Ishikawa (cell line): ENCODE measurements at regions not wholly inside any gene's neighbourhood (a gene's known extent, or its start where the extent isn't known, plus 50 kb on each side); places are given as distances from the start of the nearest gene placed in this dataset.
A peak's percentile ranks its signal among the peaks of the same experiment; 100 is the strongest.

Experiments used
- CEBPB ChIP-seq: IDR thresholded peaks from 2 replicates; pipeline ENCODE4 v1.6.1; 2012
- CREB1 ChIP-seq: IDR thresholded peaks from 2 replicates; pipeline ENCODE4 v1.6.1; 2012; ENCODE audit warnings: low read depth
- EGR1 ChIP-seq: IDR thresholded peaks from 2 replicates; pipeline ENCODE4 v1.6.1; 2012
- EP300 ChIP-seq: IDR thresholded peaks from 2 replicates; pipeline ENCODE4 v1.6.1; 2012; ENCODE audit warnings: borderline replicate concordance
- FOXM1 ChIP-seq: IDR thresholded peaks from 2 replicates; pipeline ENCODE4 v1.6.1; 2012; ENCODE audit warnings: low read depth, borderline replicate concordance
- NFIC ChIP-seq: IDR thresholded peaks from 2 replicates; pipeline ENCODE4 v1.6.1; 2012
- RAD21 ChIP-seq: IDR thresholded peaks from 2 replicates; pipeline ENCODE4 v1.6.1; 2012; ENCODE audit warnings: low read depth
- TAF1 ChIP-seq: IDR thresholded peaks from 2 replicates; pipeline ENCODE4 v1.6.1; 2012; ENCODE audit warnings: low read depth, mild to moderate bottlenecking
- TCF12 ChIP-seq: IDR thresholded peaks from 2 replicates; pipeline ENCODE4 v1.6.1; 2012; ENCODE audit warnings: low read depth
- TEAD4 ChIP-seq: IDR thresholded peaks from 2 replicates; pipeline ENCODE4 v1.6.1; 2012
- YY1 ChIP-seq: IDR thresholded peaks from 2 replicates; pipeline ENCODE4 v1.6.1; 2012; ENCODE audit warnings: low read depth
- ZBTB7A ChIP-seq: IDR thresholded peaks from 2 replicates; pipeline ENCODE4 v1.6.1; 2012; ENCODE audit warnings: low read depth
- TF ChIP-seq, protein P1 (sequence below): IDR thresholded peaks from 2 replicates; pipeline ENCODE4 v1.6.1; 2012
- TF ChIP-seq, protein P2 (sequence below): IDR thresholded peaks from 2 replicates; pipeline ENCODE4 v1.6.1; 2012; ENCODE audit warnings: low read depth, mild to moderate bottlenecking
- TF ChIP-seq, protein P3 (sequence below): IDR thresholded peaks from 2 replicates; pipeline ENCODE4 v1.6.1; 2012

DNA sequence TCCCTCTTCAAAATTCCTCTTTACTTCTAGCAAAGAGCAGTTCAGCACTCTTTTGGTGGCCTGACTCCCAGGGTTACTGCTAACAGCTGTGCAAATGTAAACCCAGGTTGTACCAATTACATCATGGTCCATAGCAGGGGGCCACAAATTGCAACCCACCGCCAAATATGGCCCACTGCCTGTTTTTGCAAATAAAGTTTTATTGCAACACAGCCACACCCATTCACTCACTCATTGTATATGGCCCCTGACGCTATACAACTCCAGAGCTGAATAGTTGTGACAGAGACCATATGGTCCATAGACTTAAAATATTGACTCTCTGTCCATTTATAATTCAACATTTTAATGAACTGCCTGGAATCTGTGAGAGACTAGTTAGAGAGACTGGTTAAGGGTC, 233.4 kb downstream of the NFATC2 start:
- no peak for TF ChIP-seq FOXM1
- TF ChIP-seq TCF12: no peak
- no peak for TF ChIP-seq TEAD4
- TF ChIP-seq TAF1: no peak

DNA sequence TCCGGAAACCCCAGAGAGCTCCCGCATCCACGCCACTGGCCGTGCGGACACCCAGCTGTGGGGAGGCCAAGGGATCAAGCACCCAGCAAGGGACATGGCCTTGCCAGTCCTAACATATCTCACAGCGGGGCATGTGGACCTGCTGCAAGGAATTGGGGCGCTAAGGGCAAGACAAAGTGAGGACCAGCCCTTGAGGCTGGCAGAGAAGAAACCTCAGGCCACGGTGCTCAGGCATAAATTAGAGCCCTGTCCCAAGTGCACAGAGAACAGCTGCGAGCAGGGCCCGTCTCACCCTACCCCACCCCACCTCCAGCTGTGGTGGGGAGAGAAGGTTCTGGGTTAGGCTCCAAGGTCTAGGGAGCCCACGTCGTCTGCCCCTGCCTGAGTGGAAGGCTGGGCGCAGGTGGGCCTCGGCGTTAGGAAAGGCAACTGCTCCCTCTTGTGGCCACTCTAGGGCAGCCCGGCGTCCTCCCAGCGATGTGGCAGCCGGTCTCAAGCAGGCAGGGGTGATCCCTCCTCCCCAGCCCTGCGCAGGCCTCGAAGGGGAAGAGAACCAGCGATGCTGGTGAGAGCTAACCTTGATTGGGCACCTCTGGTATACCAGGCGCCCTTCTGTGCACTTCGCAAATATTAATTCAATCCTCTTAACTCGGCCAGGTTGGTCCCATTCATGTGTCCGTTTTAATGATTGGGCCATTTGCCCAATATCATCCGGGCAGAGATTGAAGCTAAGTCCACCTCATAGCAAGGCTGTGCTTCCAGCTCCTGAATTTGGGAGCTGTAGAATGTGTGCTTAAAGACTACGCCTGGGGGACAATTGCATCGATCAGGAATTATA, 235.8 kb downstream of the NFATC2 start:
- TF ChIP-seq TEAD4 (no peak), RAD21 (peak; percentile 94)
- TF ChIP-seq, protein P1, sequence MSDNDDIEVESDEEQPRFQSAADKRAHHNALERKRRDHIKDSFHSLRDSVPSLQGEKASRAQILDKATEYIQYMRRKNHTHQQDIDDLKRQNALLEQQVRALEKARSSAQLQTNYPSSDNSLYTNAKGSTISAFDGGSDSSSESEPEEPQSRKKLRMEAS: 0 out of 2 replicates have a peak, but pooled peaks have one; percentile 39

DNA sequence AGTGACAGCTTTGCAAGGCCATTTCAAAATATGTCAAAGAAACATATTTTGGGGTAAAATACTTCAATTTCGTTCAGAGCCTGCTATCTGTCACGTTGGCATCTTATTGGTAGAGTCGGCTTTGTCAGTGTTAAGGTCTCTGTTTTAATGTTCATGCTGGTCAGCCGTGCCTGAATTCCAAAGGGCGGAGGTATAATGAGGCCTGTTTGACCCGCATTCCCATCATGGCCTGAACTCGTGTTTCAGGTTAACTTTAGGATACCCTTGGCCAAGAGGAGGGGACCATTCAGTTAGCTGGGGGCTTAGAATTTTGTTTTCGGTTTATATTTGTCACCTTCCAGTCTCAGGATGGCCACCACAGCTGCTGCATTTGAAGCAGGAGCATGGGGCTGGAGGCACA, 236.4 kb downstream of the NFATC2 start:
- TF ChIP-seq, protein P2, sequence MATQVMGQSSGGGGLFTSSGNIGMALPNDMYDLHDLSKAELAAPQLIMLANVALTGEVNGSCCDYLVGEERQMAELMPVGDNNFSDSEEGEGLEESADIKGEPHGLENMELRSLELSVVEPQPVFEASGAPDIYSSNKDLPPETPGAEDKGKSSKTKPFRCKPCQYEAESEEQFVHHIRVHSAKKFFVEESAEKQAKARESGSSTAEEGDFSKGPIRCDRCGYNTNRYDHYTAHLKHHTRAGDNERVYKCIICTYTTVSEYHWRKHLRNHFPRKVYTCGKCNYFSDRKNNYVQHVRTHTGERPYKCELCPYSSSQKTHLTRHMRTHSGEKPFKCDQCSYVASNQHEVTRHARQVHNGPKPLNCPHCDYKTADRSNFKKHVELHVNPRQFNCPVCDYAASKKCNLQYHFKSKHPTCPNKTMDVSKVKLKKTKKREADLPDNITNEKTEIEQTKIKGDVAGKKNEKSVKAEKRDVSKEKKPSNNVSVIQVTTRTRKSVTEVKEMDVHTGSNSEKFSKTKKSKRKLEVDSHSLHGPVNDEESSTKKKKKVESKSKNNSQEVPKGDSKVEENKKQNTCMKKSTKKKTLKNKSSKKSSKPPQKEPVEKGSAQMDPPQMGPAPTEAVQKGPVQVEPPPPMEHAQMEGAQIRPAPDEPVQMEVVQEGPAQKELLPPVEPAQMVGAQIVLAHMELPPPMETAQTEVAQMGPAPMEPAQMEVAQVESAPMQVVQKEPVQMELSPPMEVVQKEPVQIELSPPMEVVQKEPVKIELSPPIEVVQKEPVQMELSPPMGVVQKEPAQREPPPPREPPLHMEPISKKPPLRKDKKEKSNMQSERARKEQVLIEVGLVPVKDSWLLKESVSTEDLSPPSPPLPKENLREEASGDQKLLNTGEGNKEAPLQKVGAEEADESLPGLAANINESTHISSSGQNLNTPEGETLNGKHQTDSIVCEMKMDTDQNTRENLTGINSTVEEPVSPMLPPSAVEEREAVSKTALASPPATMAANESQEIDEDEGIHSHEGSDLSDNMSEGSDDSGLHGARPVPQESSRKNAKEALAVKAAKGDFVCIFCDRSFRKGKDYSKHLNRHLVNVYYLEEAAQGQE: no peak
- TF ChIP-seq, protein P3, sequence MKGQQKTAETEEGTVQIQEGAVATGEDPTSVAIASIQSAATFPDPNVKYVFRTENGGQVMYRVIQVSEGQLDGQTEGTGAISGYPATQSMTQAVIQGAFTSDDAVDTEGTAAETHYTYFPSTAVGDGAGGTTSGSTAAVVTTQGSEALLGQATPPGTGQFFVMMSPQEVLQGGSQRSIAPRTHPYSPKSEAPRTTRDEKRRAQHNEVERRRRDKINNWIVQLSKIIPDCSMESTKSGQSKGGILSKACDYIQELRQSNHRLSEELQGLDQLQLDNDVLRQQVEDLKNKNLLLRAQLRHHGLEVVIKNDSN: no peak
- TF ChIP-seq ZBTB7A (no peak), TCF12 (no peak), EP300 (no peak), YY1 (no peak), RAD21 (no peak), CREB1 (no peak), TEAD4 (no peak), EGR1 (no peak), FOXM1 (no peak), TAF1 (no peak), CEBPB (no peak)

DNA sequence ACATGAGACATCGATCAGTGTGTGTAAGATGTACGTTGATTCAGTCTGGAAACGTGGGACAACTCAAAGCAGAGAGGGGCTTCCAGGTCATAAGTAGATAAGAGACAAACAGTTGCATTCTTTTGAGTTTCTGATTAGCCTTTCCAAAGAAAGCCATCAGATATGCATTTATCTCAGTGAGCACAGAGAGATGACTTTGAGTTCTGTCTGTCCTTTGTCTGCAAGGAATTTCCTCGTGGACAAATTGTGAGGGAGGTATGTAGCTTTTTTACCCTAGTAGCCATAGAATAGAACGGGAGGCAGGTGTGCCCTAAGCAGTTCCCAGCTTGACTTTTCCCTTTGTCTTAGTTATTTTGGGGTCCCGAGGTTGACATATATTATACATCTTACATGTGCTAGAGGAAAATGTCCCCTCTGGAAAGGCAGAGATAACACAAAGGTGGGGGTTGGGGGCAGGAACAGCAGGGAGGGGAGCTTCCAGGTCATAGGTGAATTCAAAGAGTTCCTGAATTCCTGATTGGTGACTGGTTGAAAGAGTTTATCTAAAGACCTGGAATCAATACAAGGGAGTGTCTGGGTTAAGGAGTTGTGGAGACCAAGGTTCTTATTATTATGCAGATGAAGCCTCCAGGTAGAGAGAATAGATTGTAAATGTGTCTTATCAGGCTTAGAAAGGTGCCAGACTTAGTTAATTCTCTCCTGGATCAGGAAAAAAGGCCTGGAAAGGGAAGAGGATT, 237.0 kb downstream of the NFATC2 start:
- TF ChIP-seq, protein P2: no peak
- TF ChIP-seq CEBPB: no peak
- TF ChIP-seq CREB1: no peak
- TF ChIP-seq RAD21: no peak
- no peak for TF ChIP-seq EP300
- TF ChIP-seq FOXM1: no peak
- TF ChIP-seq YY1: no peak
- TF ChIP-seq ZBTB7A: no peak
- no peak for TF ChIP-seq EGR1
- no peak for TF ChIP-seq TCF12
- no peak for TF ChIP-seq NFIC
- no peak for TF ChIP-seq TAF1
- TF ChIP-seq, protein P3: no peak
- TF ChIP-seq TEAD4: no peak
- TF ChIP-seq, protein P1: no peak

DNA sequence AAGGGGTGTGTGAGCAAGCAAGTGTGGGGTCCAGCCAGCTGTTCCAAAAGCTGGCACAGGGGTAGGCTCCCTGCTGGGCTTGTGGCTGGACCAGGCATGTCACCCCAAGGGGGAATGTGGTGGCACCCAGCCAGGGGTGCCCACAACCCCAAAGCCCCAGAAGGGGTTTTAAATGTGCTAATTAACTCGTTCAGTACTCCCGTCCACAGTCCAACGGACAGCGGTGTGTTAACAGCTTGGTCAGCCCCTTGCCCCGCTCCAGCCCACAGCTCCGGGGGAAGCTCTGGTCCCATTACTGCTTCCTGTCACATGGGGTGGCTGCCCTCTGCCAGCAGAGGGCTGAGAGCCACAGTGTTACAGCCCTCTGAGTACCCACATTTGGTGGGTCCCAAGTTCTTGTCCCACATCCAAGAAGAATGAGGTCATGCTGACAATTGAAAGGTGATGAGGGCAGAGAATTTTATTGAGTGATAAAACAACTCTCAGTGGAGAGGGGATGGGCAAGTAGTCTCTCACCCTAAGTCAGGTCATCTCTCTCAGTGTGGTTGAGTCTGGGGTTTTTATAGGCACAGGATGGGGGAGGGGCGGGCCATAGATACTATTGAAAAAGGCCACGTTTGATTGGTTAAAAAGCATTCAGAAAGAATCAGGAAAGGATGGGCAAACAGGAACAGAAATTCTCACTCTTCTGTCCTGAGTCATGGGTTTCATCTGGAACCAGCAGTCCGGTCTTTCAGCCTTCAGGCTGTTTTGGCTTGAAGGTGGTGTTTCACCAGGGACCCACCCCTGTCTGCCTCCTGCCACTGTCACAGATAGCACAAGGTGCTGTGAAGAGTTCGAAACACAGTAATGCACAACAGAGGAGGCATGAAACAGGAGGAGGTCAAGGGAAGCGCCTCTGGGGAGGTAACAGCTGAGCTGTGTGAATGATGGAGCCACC, 238.5 kb downstream of the NFATC2 start:
- TF ChIP-seq RAD21 (no peak), TAF1 (no peak), CEBPB (no peak), ZBTB7A (no peak), EGR1 (no peak), TEAD4 (no peak), TCF12 (no peak), YY1 (no peak), FOXM1 (no peak), NFIC (no peak), EP300 (no peak), CREB1 (no peak)
- TF ChIP-seq, protein P1: no peak
- TF ChIP-seq, protein P2: no peak
- TF ChIP-seq, protein P3: no peak
